ENCODE measurements at regions not wholly inside any gene's neighbourhood (a gene's known extent, or its start where the extent isn't known, plus 50 kb on each side); places are given as distances from the start of the nearest gene placed in this dataset.

DNA sequence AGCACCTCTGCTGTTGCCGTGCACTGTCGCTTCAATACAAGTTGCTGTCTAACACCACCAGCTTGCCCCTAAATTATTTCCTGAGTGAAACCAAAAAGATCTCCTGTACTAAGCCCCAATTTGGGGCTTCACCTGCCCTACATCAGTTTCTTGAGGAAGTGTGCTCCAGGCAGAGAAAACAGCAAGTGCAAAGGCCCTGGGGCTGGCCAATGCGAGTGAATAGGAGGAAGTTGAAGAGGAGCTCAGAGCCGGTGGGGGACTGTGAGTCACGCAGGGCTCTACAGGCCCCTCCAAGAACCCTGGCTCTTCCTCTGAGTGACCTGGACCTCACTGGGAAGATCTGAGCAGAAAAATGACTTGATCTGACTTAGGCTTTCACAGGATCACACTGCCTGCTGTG, 117.2 kb downstream of the IPO8 start:
- no peaks in the 10 kb centered on the region for H3K4me1 ChIP-seq
- no peak for ATAC-seq
- DNase-seq, result no peak
- intact Hi-C loops (cut with DNase I), result no loop called here
- no peaks in the 10 kb centered on the region for H3K9me3 ChIP-seq
- TF ChIP-seq, protein P1, sequence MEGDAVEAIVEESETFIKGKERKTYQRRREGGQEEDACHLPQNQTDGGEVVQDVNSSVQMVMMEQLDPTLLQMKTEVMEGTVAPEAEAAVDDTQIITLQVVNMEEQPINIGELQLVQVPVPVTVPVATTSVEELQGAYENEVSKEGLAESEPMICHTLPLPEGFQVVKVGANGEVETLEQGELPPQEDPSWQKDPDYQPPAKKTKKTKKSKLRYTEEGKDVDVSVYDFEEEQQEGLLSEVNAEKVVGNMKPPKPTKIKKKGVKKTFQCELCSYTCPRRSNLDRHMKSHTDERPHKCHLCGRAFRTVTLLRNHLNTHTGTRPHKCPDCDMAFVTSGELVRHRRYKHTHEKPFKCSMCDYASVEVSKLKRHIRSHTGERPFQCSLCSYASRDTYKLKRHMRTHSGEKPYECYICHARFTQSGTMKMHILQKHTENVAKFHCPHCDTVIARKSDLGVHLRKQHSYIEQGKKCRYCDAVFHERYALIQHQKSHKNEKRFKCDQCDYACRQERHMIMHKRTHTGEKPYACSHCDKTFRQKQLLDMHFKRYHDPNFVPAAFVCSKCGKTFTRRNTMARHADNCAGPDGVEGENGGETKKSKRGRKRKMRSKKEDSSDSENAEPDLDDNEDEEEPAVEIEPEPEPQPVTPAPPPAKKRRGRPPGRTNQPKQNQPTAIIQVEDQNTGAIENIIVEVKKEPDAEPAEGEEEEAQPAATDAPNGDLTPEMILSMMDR (IDR thresholded peaks at IDR 0.05), result no peak
- H3K36me3 ChIP-seq, result no peaks in the 10 kb centered on the region
- H3K27me3 ChIP-seq, result no peaks in the 10 kb centered on the region
- H3K4me3 ChIP-seq, result no peak overlapping the region
- H3K27ac ChIP-seq, result no peak overlapping the region

- Histone ChIP-seq H3K27ac (no peak overlapping the region), H3K4me3 (no peak overlapping the region), H3K9me3 (no peaks in the 10 kb centered on the region), H3K4me1 (no peaks in the 10 kb centered on the region), H3K36me3 (no peaks in the 10 kb centered on the region), H3K27me3 (no peaks in the 10 kb centered on the region)
- intact Hi-C loops (cut with DNase I), result no loop called here
- ATAC-seq (no peak), DNase-seq (no peak)
- TF ChIP-seq, protein P1 (IDR thresholded peaks at IDR 0.05), result no peak
These were observed 122.5 kb downstream of the IPO8 start for GRCh38 chr12:30573145-30573544.

DNA sequence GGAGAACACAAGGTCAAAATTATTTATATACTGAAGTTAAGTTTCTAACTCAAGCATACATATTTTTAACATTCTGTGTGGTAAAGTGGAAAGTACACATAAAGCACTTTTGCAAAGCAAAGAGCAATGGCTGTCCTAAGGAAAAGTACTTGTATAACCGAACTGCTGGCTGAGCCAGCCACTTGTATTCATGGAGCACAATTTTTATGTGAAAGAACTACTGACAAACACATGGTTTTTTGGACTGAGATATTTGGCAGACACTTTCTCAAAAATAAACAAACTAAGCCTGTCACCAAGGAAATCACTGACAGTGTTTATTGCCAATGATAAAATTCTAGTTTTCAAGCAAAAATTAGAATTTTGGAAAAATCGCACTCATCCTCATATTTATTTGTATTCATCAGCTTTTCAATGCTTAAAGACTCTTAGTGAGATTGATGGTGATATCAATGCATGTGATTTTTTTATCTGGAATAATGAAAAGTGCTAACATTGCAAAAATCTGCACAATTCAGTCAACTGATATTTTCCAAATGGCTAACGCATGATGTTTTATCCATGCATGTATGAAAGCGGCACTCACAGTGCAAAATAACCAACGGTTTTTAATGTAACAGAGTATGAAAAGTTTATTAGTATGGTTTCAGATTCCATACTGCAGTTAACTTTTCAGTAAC, 125.3 kb downstream of the IPO8 start:
- no peaks in the 10 kb centered on the region for H3K27me3 ChIP-seq
- no peaks in the 10 kb centered on the region for H3K4me1 ChIP-seq
- intact Hi-C loops (cut with DNase I), result no loop called here
- H3K9me3 ChIP-seq, result no peaks in the 10 kb centered on the region
- TF ChIP-seq, protein P1 (IDR thresholded peaks at IDR 0.05), result no peak
- ATAC-seq (peak; percentile 31), DNase-seq (peak in 2 of 4 donors; percentile 79 to 82)
- no peaks in the 10 kb centered on the region for H3K36me3 ChIP-seq
- no peak overlapping the region for H3K4me3 ChIP-seq
- no peak overlapping the region for H3K27ac ChIP-seq

GRCh38 chr12:30569426-30569825, 126.2 kb downstream of the IPO8 start:
- DNase-seq, result no peak
- Histone ChIP-seq H3K9me3 (no peaks in the 10 kb centered on the region), H3K4me1 (no peaks in the 10 kb centered on the region), H3K4me3 (no peak overlapping the region), H3K27me3 (no peaks in the 10 kb centered on the region), H3K36me3 (no peaks in the 10 kb centered on the region), H3K27ac (no peak overlapping the region)
- TF ChIP-seq, protein P1 (IDR thresholded peaks at IDR 0.05), result no peak
- intact Hi-C loops (cut with DNase I), result no loop called here
- no peak for ATAC-seq

- no peaks in the 10 kb centered on the region for H3K9me3 ChIP-seq
- no peaks in the 10 kb centered on the region for H3K36me3 ChIP-seq
- DNase-seq (no peak), ATAC-seq (no peak)
- no peaks in the 10 kb centered on the region for H3K4me1 ChIP-seq
- TF ChIP-seq, protein P1 (IDR thresholded peaks at IDR 0.05), result no peak
- H3K27me3 ChIP-seq, result no peaks in the 10 kb centered on the region
- intact Hi-C loops (cut with DNase I), result no loop called here
- no peak overlapping the region for H3K4me3 ChIP-seq
- no peak overlapping the region for H3K27ac ChIP-seq
These were observed 127.2 kb downstream of the IPO8 start for GRCh38 chr12:30568453-30568852.

All from left lung (tissue), 4 donors.